Fibroblast of lung (primary cell): ENCODE measurements at regions not wholly inside any gene's neighbourhood (a gene's known extent, or its start where the extent isn't known, plus 50 kb on each side); places are given as distances from the start of the nearest gene placed in this dataset.

Experiments
- CTCF ChIP-seq, 2 donors: IDR thresholded peaks in 1 of 2; conservative IDR thresholded peaks in 1 of 2; 1 replicate in 1 of 2; 2 replicates in 1 of 2; pipeline ENCODE4 v1.5.1; 2011 to 2012; ENCODE audit warnings: low read length in 2 of 2, control low read depth in 1 of 2, inconsistent platforms in 1 of 2, low read depth in 1 of 2, mild to moderate bottlenecking in 1 of 2
- EZH2 ChIP-seq: IDR thresholded peaks from 2 replicates; pipeline ENCODE4 v1.5.1; 2012; ENCODE audit warnings: low read length, control low read depth, mild to moderate bottlenecking; ENCODE audit errors: missing control alignments

GRCh38 chr17:63350364-63350763 lies 95.7 kb downstream of the CYB561 start:
- TF ChIP-seq CTCF (conservative IDR thresholded peaks at IDR 0.05 in 1 of 2, IDR thresholded peaks at IDR 0.05 in 1 of 2; ENCODE audit: low read depth in 1 of 2, low read length in 2 of 2): no peak
- TF ChIP-seq EZH2: no peak
